ENCODE measurements at regions not wholly inside any gene's neighbourhood (a gene's known extent, or its start where the extent isn't known, plus 50 kb on each side); places are given as distances from the start of the nearest gene placed in this dataset.

- Histone ChIP-seq H3K4ac (replicated peaks; ENCODE audit: insufficient read length, low read depth, low read length) (no peak overlapping the region), H3K14ac (ENCODE audit: insufficient read length) (no peak overlapping the region), H3K4me3 (ENCODE audit: extremely low read depth in 1 of 4, insufficient read depth in 2 of 4, low read depth in 3 of 4, low read length in 4 of 4) (no peak overlapping the region), H3K27ac (ENCODE audit: low read depth, low read length) (no peak overlapping the region), H2BK120ac (replicated peaks; ENCODE audit: low read depth, low read length) (no peak overlapping the region), H2AK5ac (ENCODE audit: low read depth, low read length) (no peak overlapping the region), H3K9me3 (ENCODE audit: insufficient read depth in 2 of 2, low read depth in 1 of 2, low read length in 1 of 2) (no peaks in the 10 kb centered on the region), H4K91ac (replicated peaks; ENCODE audit: insufficient read length, low read length) (no peak overlapping the region), H2BK15ac (ENCODE audit: low read length) (no peak overlapping the region), H3K79me1 (ENCODE audit: low read depth, low read length) (no peaks in the 10 kb centered on the region), H4K5ac (ENCODE audit: insufficient read length, low read depth, low read length) (no peak overlapping the region), H3K79me2 (ENCODE audit: control insufficient read depth in 1 of 2, insufficient read depth in 2 of 2, low read length in 2 of 2) (no peaks in the 10 kb centered on the region), H3K23ac (ENCODE audit: insufficient read length) (no peak overlapping the region), H3K4me1 (replicated peaks in 1 of 4; ENCODE audit: control insufficient read depth in 3 of 4, insufficient read depth in 4 of 4, low read length in 3 of 4) (no peaks in the 10 kb centered on the region), H3K18ac (ENCODE audit: extremely low read depth, low read length) (no peak overlapping the region), H2BK12ac (ENCODE audit: low read depth, low read length) (no peak overlapping the region), H3K36me3 (ENCODE audit: control insufficient read depth in 2 of 4, insufficient read depth in 4 of 4, low read length in 3 of 4) (no peaks in the 10 kb centered on the region), H2BK20ac (ENCODE audit: low read length) (no peak overlapping the region), H3K23me2 (ENCODE audit: low read depth, low read length) (no peaks in the 10 kb centered on the region), H3K27me3 (replicated peaks in 1 of 4; ENCODE audit: control insufficient read depth in 3 of 4, extremely low read depth in 1 of 4, insufficient read depth in 3 of 4, low read length in 3 of 4) (peaks cover 0 to under 1% (median 0%) of the 10 kb centered on the region in 4 experiments; a peak in 1 of 7 replicates), H2BK5ac (ENCODE audit: low read depth, low read length) (no peak overlapping the region), H3K9ac (replicated peaks in 1 of 4; ENCODE audit: extremely low read depth in 1 of 4, low read depth in 3 of 4, low read length in 3 of 4) (no peak overlapping the region), H4K8ac (ENCODE audit: extremely low read depth, insufficient read depth, low read length) (no peak overlapping the region), H4K20me1 (replicated peaks in 1 of 2; ENCODE audit: control insufficient read depth in 1 of 2, insufficient read depth in 2 of 2, low read length in 2 of 2) (no peaks in the 10 kb centered on the region), H3K56ac (replicated peaks; ENCODE audit: insufficient read length, low read depth, low read length) (no peak overlapping the region), H2AFZ (ENCODE audit: low read length) (no peak overlapping the region), H3K4me2 (ENCODE audit: insufficient read depth in 1 of 2, low read depth in 2 of 2, low read length in 2 of 2) (no peak overlapping the region)
- FAIRE-seq (no peak), DNase-seq (ENCODE audit: low read depth in 1 of 2, low spot score in 2 of 2) (no peak)
- WGBS, 2 experiments (ENCODE audit: extremely low coverage in 1 of 2, insufficient coverage in 1 of 2, insufficient read length in 1 of 2, insufficient replicate concordance in 2 of 2, low coverage in 1 of 2, low lambda C conversion rate in 2 of 2, missing lambda C conversion rate in 1 of 2): 83% methylated on average over 1 of the region's 1 CpG; no CpG with 5 or more reads in 1 of the 2 experiments
- TF ChIP-seq RNF2 (IDR thresholded peaks at IDR 0.05; ENCODE audit: borderline replicate concordance, low read depth, low read length, missing control alignments, poor library complexity, severe bottlenecking) (no peak), ATF2 (IDR thresholded peaks at IDR 0.05; ENCODE audit: low read length) (no peak), CEBPB (IDR thresholded peaks at IDR 0.05; ENCODE audit: low read depth, low read length) (no peak)
- CTCF ChIA-PET (ENCODE audit: partially characterized antibody): no interaction called here
- POLR2A ChIA-PET (ENCODE audit: partially characterized antibody): no interaction called here
Observed at GRCh38 chr4:173943547-173943946, 339.9 kb downstream of the FBXO8 start.
